HCT116 (cell line): ENCODE measurements at regions not wholly inside any gene's neighbourhood (a gene's known extent, or its start where the extent isn't known, plus 50 kb on each side); places are given as distances from the start of the nearest gene placed in this dataset.

Experiments used
- ATF3 ChIP-seq: IDR thresholded peaks from 2 replicates; pipeline ENCODE4 v1.6.1; 2012
- CTCF ChIP-seq, 3 experiments: fragments of 200-600 bp in 1 of 3; sonication (generic) in 1 of 3; IDR thresholded peaks in 2 of 3; conservative IDR thresholded peaks in 1 of 3; 2 replicates each; pipeline ENCODE4 v1.5.1; 2012 to 2017; ENCODE audit warnings: low read depth in 2 of 3, low read length in 2 of 3, antibody characterized with exemption in 1 of 3, borderline replicate concordance in 1 of 3, control low read depth in 1 of 3, mild to moderate bottlenecking in 1 of 3, mixed read lengths in 1 of 3, mixed run types in 1 of 3, moderate library complexity in 1 of 3; ENCODE audit not compliant: insufficient read depth in 1 of 3
- EGR1 ChIP-seq: IDR thresholded peaks from 2 replicates; pipeline ENCODE4 v1.6.1; 2012; ENCODE audit warnings: low read depth
- JUND ChIP-seq: IDR thresholded peaks from 2 replicates; pipeline ENCODE4 v1.6.1; 2012
- MAX ChIP-seq: IDR thresholded peaks from 2 replicates; pipeline ENCODE4 v1.6.1; 2012
- POLR2A ChIP-seq: IDR thresholded peaks from 2 replicates; pipeline ENCODE4 v1.7.0; 2011; ENCODE audit warnings: borderline replicate concordance; ENCODE audit not compliant: insufficient read depth, insufficient read length; ENCODE audit errors: extremely low read depth
- POLR2AphosphoS5 ChIP-seq: IDR thresholded peaks from 2 replicates; pipeline ENCODE4 v1.6.1; 2011; ENCODE audit warnings: mild to moderate bottlenecking, low read depth, low read length, moderate library complexity
- REST ChIP-seq: IDR thresholded peaks from 2 replicates; pipeline ENCODE4 v1.6.1; 2012; ENCODE audit warnings: low read depth
- SIN3A ChIP-seq: IDR thresholded peaks from 2 replicates; pipeline ENCODE4 v1.6.1; 2012; ENCODE audit warnings: low read depth
- TCF7L2 ChIP-seq: IDR thresholded peaks from 2 replicates; pipeline ENCODE4 v1.7.0; 2011; ENCODE audit warnings: borderline replicate concordance, inconsistent platforms; ENCODE audit not compliant: insufficient read depth, insufficient read length; ENCODE audit errors: extremely low read depth

- TF ChIP-seq CTCF (IDR thresholded peaks at IDR 0.05 in 2 of 3, conservative IDR thresholded peaks at IDR 0.05 in 1 of 3; ENCODE audit: borderline replicate concordance in 1 of 3, insufficient read depth in 1 of 3, low read depth in 2 of 3, low read length in 2 of 3) (no peak), JUND (no peak), POLR2A (no peak), TCF7L2 (no peak), REST (no peak), EGR1 (no peak), POLR2AphosphoS5 (no peak), SIN3A (no peak), MAX (no peak), ATF3 (no peak)
Observed at GRCh38 chr3:34483311-34483887, 685.0 kb downstream of the PDCD6IP start.
